Panc1 (cell line): ENCODE measurements at regions not wholly inside any gene's neighbourhood (a gene's known extent, or its start where the extent isn't known, plus 50 kb on each side); places are given as distances from the start of the nearest gene placed in this dataset.

Experiments used
- ATAC-seq: fragments of 200-7000 bp; cut with Tn5 transposase; 2 replicates; pipeline ENCODE4 v1.9.1; 2020; ENCODE audit warnings: mild to moderate bottlenecking, moderate library complexity
- BruUV-seq: library from RNA; stranded (reverse); fragments of 400-500 nt; replicated peaks from 2 replicates; lab custom pipeline; 2021; lab: Mats Ljungman, UMichigan
- CTCF ChIA-PET: fragments of 300-600 bp; sonication (Branson Sonifier 250); formaldehyde crosslinking; loops from one replicate; lab custom pipeline; 2022; ENCODE audit warnings: antibody characterized with exemption; lab: Charles Lee
- POLR2A ChIA-PET: fragments of 300-600 bp; sonication (Branson Sonifier 250); formaldehyde crosslinking; loops from one replicate; lab custom pipeline; 2022; ENCODE audit warnings: antibody characterized with exemption; lab: Charles Lee
- DNase-seq: peaks from one replicate; pipeline ENCODE4 v3.0.0-alpha.2; 2010; ENCODE audit warnings: low read depth, low spot score
- H3K27ac ChIP-seq: 2 replicates; pipeline ENCODE4 v1.5.1; 2011; ENCODE audit warnings: mild to moderate bottlenecking, low read length, inconsistent platforms
- H3K27me3 ChIP-seq: fragments of 200-500 bp; sonication (Bioruptor generic); 2 replicates; pipeline ENCODE4 v1.6.0; 2014; ENCODE audit warnings: low read length, inconsistent platforms; ENCODE audit not compliant: control insufficient read depth, insufficient read depth
- H3K36me3 ChIP-seq: fragments of 200-500 bp; sonication (Bioruptor generic); 2 replicates; pipeline ENCODE4 v1.5.1; 2014; ENCODE audit warnings: inconsistent platforms, mild to moderate bottlenecking, low read length, moderate library complexity; ENCODE audit not compliant: control insufficient read depth, insufficient read depth
- H3K4me1 ChIP-seq: 2 replicates; pipeline ENCODE4 v1.5.1; 2011; ENCODE audit warnings: inconsistent platforms, mild to moderate bottlenecking, low read length, moderate library complexity; ENCODE audit not compliant: control insufficient read depth, insufficient read depth
- H3K4me3 ChIP-seq, 2 experiments: 2 replicates each; pipeline ENCODE4 v1.5.1; 2011 to 2012; ENCODE audit warnings: low read depth in 2 of 2, low read length in 2 of 2, mild to moderate bottlenecking in 2 of 2, inconsistent platforms in 1 of 2, moderate library complexity in 1 of 2
- H3K9me3 ChIP-seq: fragments of 200-500 bp; sonication (Bioruptor generic); 2 replicates; pipeline ENCODE4 v1.5.1; 2014; ENCODE audit warnings: low read depth, mild to moderate bottlenecking, inconsistent platforms, low read length, moderate library complexity; ENCODE audit not compliant: control insufficient read depth, insufficient read depth
- CTCF ChIP-seq: fragments of 450-650 bp; IDR thresholded peaks from 2 replicates; pipeline ENCODE4 v1.5.1; 2017; ENCODE audit warnings: mild to moderate bottlenecking
- POLR2AphosphoS5 ChIP-seq: IDR thresholded peaks from 2 replicates; pipeline ENCODE4 v1.6.1; 2012; ENCODE audit warnings: mild to moderate bottlenecking, low read depth, low read length, moderate library complexity
- SIN3A ChIP-seq: IDR thresholded peaks from 2 replicates; pipeline ENCODE4 v1.6.1; 2012; ENCODE audit warnings: low read depth, mild to moderate bottlenecking, low read length, moderate library complexity, borderline replicate concordance; ENCODE audit not compliant: insufficient read depth
- TCF7L2 ChIP-seq: IDR thresholded peaks from 2 replicates; pipeline ENCODE4 v1.6.1; 2011; ENCODE audit warnings: mild to moderate bottlenecking, low read depth, low read length, inconsistent platforms
- in situ Hi-C: cut with HindIII; loops from 2 replicates; pipeline ENCODE4 v1.10.0; 2016; ENCODE audit warnings: low sequenced_read_pairs, low pct_unique_long_range_greater_than_20kb
- intact Hi-C: fragments of 100-400 bp; cut with micrococcal nuclease; formaldehyde crosslinking; loops from one replicate; pipeline ENCODE4 v1.10.0; 2022; ENCODE audit not compliant: unreplicated experiment
- TF ChIP-seq, protein P1 (sequence below), 2 experiments: IDR thresholded peaks; 2 replicates each; pipeline ENCODE4 v1.6.1; 2011 to 2012; ENCODE audit warnings: low read depth in 2 of 2, control low read depth in 1 of 2, low read length in 1 of 2, mild to moderate bottlenecking in 1 of 2, moderate library complexity in 1 of 2; ENCODE audit not compliant: insufficient read depth in 1 of 2

DNA sequence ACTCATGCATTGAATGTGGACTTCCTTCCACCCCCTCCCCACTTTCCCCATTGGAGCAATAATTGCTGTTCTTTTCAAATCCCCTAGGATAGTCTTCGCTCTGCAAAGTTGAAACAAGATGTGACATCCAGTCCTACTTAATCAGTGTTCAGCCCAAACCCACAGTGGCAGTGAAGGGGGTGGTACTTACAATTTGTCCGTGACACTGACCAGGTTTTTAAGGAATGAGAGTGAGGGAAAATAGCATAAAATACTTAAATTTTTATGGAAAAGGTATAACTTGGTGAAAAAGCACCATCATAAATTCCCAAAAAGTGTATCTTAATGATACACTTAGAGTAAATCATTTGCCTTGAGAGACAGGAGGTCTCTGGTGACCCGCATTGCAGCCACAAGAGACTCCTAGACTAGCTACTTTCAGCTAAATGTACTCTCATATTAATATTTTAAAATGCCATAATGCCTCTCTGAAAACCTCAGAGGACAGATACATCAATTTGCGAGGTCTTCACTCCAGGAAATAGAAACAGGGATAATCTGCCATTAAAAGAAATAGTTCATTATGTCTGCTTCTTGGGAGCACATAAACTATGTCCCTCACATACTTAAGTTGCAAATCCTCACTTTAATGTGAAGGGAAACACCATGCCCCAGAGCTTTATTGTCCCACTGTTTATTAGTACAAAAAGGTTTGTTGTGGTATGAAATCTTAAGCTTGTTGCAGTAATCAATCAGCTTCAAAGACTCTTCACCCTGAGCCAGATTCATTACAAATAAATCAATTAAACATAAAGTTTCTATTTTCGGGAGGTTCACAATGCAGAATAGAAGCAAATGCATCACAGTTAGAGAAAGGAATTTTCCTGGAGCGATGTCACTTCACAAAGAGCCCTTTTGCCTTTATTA is 343.6 kb upstream of the ISL1 start:
- DNase-seq: no peak
- ChIA-PET POLR2A (no interaction called here), CTCF (no interaction called here)
- H3K27me3 ChIP-seq: no peaks in the 10 kb centered on the region; the same call in 1 of the 2 replicates
- TF ChIP-seq POLR2AphosphoS5: no peak
- TF ChIP-seq CTCF: no peak
- no TSS peak for BruUV-seq
- H3K4me3 ChIP-seq: no peak overlapping the region
- in situ Hi-C loops (no loop called here), intact Hi-C loops (no loop called here)
- no peak overlapping the region for H3K27ac ChIP-seq
- no peak for ATAC-seq
- H3K36me3 ChIP-seq: no peaks in the 10 kb centered on the region
- no peaks in the 10 kb centered on the region for H3K4me1 ChIP-seq
- H3K9me3 ChIP-seq: no peaks in the 10 kb centered on the region

DNA sequence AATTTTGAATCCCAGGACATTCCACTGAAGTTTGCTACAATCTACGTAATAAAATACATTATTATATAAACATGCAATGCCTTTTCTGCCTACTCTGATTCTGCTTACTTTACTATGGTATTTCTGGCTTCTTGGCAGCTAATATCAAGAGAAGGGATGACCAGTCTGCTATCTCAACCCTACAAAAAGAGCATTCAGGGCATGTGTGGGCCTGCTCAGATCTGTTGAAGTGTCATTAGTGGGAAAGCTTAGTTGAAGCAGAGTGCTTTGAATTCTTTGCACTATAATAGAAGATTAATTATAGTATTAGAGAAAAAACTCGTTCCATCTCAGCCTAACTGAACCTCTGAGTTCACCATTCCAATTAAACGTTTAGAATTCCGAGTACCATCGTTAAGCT is 339.5 kb upstream of the ISL1 start:
- Histone ChIP-seq H3K27me3 (no peaks in the 10 kb centered on the region), H3K9me3 (no peaks in the 10 kb centered on the region), H3K4me3 (no peak overlapping the region), H3K27ac (no peak overlapping the region), H3K4me1 (no peaks in the 10 kb centered on the region), H3K36me3 (no peaks in the 10 kb centered on the region)
- TF ChIP-seq CTCF: no peak
- TF ChIP-seq, protein P1, sequence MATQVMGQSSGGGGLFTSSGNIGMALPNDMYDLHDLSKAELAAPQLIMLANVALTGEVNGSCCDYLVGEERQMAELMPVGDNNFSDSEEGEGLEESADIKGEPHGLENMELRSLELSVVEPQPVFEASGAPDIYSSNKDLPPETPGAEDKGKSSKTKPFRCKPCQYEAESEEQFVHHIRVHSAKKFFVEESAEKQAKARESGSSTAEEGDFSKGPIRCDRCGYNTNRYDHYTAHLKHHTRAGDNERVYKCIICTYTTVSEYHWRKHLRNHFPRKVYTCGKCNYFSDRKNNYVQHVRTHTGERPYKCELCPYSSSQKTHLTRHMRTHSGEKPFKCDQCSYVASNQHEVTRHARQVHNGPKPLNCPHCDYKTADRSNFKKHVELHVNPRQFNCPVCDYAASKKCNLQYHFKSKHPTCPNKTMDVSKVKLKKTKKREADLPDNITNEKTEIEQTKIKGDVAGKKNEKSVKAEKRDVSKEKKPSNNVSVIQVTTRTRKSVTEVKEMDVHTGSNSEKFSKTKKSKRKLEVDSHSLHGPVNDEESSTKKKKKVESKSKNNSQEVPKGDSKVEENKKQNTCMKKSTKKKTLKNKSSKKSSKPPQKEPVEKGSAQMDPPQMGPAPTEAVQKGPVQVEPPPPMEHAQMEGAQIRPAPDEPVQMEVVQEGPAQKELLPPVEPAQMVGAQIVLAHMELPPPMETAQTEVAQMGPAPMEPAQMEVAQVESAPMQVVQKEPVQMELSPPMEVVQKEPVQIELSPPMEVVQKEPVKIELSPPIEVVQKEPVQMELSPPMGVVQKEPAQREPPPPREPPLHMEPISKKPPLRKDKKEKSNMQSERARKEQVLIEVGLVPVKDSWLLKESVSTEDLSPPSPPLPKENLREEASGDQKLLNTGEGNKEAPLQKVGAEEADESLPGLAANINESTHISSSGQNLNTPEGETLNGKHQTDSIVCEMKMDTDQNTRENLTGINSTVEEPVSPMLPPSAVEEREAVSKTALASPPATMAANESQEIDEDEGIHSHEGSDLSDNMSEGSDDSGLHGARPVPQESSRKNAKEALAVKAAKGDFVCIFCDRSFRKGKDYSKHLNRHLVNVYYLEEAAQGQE (IDR thresholded peaks at IDR 0.05; ENCODE audit: insufficient read depth in 1 of 2, low read depth in 2 of 2, low read length in 1 of 2): no peak
- no peak for TF ChIP-seq TCF7L2
- no peak for TF ChIP-seq POLR2AphosphoS5
- TF ChIP-seq SIN3A: no peak
- in situ Hi-C loops (no loop called here), intact Hi-C loops (no loop called here)
- no peak for DNase-seq
- no peak for ATAC-seq
- POLR2A ChIA-PET: no interaction called here
- CTCF ChIA-PET: no interaction called here
- no TSS peak for BruUV-seq
